ENCODE measurements at regions not wholly inside any gene's neighbourhood (a gene's known extent, or its start where the extent isn't known, plus 50 kb on each side); places are given as distances from the start of the nearest gene placed in this dataset.

DNA sequence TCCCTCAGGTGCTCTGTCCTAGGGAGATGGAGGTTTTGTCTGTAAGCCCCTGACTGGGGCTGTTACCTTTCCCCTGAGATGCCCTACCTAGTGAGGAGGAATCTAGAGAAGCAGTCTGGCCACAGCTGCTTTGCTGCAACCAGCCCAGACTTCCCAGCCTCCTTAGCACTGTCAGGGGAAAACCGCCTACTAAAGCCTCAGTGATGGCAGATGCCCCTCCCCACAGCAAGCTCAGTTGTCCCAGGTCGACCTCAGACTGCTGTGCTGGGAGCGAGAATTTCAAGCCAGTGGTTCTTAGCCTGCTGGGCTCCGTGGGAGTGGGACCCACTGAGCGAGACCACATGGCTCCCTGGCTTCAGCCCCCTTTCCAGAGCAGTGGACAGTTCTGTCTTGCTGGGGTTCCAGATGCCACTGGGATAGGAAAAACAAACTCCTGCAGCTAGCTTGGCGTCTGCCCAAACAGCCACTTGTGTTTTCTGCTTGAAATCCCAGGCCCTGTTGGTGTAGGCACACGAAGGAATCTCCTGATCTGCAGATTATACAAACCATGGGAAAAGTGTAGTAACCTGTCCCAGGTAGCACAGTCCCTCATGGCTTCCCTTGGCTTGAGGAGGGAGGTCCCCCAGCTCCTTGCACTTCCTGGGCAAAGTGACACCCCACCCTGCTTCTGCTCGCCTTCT, 146.4 kb upstream of the PROKR2 start:
- TF ChIP-seq, protein P1, sequence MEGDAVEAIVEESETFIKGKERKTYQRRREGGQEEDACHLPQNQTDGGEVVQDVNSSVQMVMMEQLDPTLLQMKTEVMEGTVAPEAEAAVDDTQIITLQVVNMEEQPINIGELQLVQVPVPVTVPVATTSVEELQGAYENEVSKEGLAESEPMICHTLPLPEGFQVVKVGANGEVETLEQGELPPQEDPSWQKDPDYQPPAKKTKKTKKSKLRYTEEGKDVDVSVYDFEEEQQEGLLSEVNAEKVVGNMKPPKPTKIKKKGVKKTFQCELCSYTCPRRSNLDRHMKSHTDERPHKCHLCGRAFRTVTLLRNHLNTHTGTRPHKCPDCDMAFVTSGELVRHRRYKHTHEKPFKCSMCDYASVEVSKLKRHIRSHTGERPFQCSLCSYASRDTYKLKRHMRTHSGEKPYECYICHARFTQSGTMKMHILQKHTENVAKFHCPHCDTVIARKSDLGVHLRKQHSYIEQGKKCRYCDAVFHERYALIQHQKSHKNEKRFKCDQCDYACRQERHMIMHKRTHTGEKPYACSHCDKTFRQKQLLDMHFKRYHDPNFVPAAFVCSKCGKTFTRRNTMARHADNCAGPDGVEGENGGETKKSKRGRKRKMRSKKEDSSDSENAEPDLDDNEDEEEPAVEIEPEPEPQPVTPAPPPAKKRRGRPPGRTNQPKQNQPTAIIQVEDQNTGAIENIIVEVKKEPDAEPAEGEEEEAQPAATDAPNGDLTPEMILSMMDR (IDR thresholded peaks at IDR 0.05) = no peak
- TF ChIP-seq EZH2 (IDR thresholded peaks at IDR 0.05; ENCODE audit: borderline replicate concordance, insufficient read depth, low read depth, low read length, poor library complexity, severe bottlenecking) = no peak
